ENCODE measurements at regions not wholly inside any gene's neighbourhood (a gene's known extent, or its start where the extent isn't known, plus 50 kb on each side); places are given as distances from the start of the nearest gene placed in this dataset.

DNA sequence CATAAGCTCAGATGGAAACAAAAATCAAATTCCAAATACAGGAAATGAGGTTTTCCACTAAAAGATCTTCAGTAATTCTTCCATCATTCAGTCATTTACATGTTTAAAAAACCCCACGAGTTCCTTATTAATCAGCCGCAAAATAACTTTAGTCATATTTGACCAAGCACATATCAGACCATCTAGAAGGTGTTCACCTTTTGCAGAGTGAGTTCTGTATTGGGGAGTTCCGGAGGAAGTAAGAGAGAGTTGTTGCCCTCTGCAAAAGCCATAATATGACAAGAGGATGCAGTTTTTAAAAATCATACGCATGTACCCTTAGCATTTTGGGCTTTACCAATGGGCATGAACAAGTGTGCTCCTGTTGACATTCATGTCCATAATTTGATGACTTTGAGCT lies 61.6 kb downstream of the CCR1 start:
- DNase-seq (ENCODE audit: low read depth): no peak

DNA sequence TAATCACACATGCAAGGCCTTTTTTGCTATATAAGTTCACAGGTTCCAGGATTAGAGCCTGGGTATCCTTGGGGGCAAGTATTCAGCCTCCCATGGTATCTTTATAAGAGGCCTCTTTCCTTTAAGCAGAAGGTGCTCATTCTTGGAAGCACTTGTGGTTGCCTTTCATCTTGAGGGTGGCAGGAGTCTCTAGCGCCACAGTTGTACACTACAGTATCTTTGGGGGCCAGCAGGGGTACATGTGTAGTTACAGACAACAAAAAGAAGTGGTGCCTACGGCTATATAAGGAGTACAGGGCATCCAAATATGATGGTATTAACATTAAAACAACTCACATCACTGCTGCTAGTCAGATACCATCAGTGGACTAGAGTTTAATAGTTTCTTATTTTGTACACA lies 62.1 kb downstream of the CCR1 start:
- no peak for DNase-seq (ENCODE audit: low read depth)

DNA sequence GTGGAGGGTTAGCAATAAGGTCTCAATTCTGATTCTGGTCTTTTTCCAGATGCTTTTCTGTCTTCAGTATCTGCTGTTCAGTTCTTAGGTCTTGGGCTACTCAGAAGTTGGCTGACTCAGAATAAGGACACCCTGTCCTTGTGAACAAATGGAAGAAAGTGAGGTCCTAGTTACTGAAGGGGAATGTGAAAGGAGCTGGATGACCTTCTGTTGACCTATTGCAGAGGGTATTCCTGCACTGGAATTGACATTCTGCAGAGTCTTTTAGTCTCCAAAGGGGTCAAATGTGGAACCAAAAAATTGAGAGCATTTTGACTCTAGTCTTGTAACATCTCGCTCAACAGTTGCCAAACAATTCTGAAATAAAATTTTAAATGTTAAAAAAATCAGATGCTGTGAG lies 63.0 kb downstream of the CCR1 start:
- no peak for DNase-seq (ENCODE audit: low read depth)

DNA sequence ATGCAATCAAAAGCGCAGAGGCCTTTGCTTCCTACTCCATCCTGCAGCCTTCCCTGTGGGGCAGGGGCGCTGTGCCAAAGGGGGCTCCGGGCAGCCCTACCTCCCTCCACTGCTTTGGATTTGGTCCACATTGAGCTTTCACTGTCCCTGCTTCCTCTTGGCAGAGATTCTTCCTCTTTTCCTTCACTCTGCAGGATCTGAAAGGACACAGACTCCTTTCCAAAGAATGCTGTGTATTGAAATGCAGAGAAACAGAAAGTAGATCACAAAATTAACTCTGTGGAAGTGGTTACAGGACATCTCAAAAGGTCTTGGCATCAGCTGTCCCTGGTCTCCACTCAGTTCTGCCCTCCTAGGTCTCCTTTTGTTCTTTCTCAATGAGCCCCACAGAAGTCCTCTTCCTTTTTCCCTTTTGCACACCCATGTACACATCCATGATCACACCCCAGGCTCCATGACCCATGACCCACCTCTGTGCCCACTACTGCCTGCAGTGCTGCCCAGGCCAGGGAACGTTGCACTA lies 64.1 kb downstream of the CCR1 start:
- no peak for DNase-seq (ENCODE audit: low read depth)

DNA sequence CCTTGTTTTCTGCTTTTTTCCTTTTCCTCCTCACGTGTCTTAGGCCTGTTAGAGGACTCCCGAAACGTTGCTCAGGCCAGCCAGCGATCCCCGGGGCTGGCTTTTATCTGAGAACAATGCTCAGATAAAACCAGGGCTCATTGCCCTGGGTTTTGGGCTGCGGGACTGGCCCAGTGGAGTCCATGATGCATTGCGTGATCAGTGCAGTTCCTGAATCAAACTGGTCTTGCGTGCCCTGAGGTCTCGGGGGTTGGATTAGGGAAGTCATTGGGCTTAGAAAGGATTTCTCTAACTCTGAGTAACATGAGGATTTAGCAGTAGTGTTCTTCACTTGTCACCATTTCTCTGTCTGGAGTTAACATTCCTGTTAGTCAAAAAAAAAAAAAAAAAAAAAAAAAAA lies 66.3 kb downstream of the CCR1 start:
- no peak for DNase-seq (ENCODE audit: low read depth)

DNA sequence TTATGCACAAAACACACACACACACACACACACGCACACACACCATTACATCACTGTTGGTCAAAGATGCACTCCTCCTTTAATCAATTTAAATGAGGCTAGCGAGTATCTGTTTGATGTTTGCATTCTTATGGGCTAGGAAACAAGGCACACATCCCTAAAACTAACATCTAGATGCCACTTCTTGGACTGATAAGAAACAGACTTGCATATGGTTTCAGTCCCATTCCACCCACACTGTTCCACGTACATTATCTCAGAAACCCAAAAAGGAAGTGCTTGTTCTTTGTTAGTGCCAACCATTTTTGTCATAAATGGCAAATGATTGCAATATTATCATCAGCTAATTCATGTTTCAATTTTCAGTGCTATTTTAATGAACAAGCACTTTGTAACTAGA lies 69.5 kb downstream of the CCR1 start:
- no peak for DNase-seq (ENCODE audit: low read depth)

DNA sequence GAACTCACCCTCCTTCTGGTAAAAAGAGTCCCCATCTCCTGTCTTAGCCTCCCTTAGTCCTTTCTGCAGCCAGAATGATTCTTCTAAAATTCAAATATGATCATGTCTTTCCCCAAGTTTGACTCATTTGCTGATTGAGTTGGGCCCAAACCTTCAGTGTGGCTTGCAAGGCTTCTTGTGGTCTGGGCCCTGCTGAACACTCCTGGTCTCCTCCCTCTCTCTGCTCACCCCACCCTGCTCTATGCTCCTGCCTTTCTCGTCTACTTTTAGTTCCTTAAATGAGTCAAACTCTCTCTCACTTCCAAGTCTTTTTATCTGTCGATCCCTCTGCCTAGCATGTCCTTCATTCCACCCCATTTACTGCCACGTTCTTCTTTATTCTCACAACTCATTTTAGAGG lies 72.6 kb downstream of the CCR1 start:
- no peak for DNase-seq (ENCODE audit: low read depth)

DNA sequence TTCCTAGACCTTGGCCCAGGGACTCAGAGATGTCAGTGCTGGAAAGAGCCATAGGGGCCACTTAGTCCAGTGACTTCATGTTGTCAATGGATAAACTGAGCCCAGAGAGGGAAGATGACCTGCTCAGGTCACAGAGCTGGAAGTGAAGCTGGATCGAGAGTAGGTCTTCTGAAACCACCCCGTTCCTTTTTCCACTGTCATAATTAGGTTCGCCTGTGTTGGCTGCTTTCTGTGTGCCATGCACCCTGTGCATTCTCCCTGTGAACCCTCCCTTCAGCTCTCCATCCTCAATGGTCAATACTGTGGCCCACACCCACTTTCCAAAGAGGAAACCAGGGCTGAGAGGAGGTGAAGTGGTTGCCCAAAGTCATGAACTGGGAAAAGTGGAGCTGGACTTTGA lies 74.8 kb downstream of the CCR1 start:
- DNase-seq (ENCODE audit: low read depth): no peak

DNA sequence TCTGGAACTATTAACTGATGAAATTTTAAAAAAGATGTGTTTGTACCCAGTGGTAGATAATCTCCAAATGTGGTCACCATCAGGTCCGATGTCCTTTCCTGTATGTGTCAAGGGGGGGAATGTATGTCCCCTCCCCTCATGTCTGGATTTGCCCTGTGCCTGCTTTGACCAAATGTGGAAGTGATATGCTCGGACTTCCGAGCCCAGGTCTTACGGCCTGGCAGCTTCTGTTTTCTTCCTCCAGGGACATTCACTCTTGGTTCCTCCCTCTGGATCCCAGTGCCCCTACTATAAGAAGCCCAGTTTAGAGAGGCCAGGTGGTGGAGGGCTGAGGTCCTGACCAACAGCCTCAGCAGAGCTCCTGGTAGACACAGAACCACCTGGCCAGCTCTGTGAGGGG lies 75.5 kb downstream of the CCR1 start:
- DNase-seq (ENCODE audit: low read depth): no peak

DNA sequence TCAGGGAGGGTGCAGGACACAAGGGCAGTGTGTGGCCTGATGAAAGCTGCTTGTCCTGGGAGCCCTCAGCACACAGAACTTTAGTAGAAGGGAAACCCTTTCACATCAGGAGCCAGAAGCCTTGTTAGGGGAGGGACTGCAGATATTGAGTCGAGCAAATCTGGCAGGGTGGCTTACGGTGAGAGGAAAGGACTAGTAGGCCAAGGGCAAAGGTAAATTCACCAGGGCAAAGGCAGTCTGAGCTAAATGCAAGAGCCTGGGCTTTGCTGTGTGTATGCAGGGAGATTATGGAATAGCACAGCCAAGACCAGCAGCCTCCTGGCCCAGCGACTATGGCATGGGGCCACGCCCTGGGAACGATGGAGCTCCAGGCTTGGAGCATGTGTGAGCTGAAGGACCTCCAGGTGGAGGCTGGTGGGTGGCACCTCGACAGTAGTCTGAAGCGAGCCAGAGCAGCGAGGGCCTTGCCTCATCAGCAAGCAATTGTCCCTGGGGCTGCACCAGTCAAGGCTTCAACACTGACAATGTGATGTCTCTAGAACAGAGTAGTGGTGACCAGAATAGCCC lies 76.1 kb downstream of the CCR1 start:
- DNase-seq (ENCODE audit: low read depth): no peak

DNA sequence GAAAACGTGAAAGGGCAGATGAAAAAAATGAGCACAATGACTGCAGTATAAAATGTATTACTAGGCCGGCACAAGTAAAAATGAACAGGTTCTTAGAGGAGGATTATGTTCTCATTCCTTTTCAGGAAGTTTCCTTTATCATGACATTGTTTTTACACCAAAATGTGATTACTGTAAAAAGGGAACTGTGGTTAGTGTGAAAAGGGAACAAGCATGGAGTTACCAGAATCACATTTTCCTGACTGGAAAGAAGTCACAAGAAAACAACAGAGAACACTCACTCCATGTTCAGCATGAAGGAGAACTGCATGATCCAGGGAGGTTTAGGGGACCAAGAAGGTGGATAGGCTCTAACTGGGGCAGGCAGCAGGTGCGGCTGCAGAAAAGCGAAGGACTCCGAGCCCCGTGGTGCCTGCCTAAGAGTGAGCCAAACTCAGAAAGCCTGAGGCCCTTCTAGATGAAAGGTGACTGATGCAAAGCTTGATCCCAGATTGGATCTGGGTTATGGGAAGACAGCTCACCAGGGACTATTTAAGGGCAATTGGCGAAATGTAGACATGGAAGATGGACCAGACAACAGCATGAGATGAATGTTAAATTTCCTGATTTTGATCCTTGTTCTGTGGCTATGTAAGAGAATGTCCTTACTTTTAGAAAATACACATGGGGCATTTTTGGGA lies 77.3 kb downstream of the CCR1 start:
- DNase-seq (ENCODE audit: low read depth): no peak

DNA sequence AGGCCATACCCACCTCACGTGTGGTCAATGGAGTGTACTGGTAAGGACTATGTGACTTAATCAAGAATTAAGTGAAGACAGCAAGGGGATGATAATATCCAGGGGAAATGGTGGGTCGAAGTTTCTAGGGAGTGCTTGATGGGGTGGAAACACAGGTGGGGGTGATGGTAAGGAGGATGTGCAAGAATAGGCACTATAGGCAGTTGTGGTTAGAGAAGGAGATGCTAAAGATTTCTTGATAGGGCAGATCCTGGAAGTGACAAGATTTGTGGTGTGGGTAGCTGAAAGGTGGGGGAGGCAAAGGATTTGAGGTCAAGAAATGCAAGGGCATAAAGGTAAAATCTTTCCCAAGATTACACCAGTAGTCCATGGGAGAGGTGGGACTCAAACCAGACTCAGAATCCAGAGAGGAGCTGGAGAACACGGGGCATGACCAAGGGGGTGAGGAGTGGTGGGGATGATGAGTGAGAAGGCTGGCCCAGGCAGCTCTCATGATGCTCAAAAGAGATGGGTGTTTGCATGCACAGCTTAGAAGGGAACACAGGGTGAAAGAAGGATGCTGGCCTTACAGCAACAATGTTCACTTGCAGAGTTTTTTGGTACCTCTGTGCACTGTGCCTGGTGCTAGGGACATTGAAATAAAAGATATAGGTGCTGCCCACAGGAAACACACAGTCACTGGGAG lies 78.4 kb downstream of the CCR1 start:
- DNase-seq (ENCODE audit: low read depth): no peak

DNA sequence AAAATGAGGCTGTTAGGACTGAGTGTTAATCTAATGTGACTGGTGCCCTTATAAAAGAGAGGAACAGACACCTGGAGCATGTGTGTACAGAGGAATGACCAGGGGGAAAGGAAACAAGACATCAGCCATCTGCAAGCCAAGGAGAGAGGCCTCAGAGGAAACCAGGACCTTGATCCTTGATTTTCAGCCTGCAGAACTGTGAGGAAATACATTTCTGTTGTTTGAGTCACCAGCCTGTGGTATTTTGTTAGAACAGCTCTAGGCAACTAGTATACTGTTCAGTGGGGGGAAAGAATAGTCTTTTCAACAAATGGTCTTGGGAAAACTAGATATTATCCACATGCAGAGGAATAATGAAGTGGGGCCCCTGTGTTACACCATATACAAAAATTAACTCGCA lies 80.6 kb downstream of the CCR1 start:
- no peak for DNase-seq (ENCODE audit: low read depth)

DNA sequence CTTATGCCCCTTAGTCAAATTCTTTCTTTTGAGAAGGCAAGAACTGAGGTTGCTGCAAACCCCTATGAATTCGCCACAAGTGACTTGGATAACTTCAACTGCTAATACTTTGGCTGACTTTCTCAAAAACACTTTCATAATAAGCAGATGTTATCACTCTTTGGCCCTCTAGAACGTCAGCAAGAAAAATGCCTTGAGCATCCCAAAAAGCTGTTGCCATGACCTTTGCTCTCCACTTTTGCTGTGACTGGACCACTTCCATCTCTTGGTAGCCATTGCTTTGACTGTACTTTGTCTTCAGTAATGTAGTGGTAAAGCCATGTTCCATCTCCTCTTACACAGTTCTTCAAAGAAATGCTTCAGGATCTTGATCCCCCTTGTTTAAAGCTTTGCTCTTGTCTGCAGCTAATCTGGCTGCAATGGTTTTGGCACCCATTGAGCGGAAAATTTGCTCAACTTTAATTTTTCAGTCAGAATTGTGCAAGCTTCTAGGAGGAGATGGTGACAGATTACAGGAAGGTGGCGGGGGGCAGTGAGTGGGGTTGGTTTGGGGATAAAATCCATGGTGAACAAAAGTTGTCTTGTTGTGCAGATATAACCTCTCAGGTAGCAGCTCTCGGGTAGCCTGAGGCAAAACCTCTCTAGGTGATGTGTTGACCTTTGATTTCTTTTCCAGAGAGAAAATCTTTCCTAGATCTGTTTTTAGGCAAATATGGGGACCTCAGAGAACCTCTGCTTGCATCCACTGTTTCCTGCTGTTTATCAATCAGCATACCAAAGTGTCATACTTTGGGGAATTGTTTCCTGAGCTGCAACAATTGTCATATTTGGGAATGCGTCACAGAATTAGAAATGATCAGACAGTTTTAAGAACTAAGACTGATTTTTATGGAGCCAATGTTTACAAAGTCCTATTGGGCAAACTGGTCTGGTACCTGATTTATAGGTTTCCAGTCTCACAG lies 83.6 kb downstream of the CCR1 start:
- DNase-seq (ENCODE audit: low read depth): no peak

DNA sequence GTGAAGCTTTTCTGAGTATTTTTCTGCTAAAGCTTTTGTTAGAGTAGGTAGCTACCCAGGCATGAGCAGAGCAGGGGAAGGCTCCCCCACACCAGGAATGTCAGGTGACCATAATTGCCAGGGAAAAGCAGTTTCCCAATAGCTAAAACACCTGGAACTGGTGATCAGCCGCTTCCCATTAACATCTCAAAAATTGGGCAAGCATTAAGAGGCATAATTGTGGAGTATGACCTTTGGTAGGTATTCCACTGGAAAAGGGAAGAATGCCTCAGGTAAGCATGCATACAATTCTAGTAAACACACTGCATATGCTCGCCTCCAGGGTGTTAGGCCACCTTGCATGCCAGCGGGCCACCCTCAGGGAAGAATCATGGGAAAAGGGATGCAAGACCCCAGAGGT lies 84.5 kb downstream of the CCR1 start:
- no peak for DNase-seq (ENCODE audit: low read depth)

DNA sequence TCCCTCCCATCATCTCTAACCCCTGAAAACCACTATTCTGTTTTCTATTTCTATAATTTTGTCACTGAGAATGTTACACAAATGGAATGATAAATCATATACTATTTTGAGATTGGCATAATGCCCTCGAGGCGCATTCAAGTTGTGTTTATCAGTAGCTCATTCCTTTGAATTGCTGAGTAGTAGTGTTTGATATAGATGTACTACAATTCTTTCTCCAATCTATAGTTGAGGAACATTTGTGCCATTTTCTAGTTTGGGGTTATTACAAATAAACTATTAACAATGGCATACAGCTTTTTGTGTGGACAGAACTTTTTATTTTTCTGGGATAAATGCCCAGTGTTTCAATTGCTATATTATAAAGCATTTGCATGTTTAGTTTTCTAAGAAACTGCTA lies 86.0 kb downstream of the CCR1 start:
- DNase-seq (ENCODE audit: low read depth): no peak

DNA sequence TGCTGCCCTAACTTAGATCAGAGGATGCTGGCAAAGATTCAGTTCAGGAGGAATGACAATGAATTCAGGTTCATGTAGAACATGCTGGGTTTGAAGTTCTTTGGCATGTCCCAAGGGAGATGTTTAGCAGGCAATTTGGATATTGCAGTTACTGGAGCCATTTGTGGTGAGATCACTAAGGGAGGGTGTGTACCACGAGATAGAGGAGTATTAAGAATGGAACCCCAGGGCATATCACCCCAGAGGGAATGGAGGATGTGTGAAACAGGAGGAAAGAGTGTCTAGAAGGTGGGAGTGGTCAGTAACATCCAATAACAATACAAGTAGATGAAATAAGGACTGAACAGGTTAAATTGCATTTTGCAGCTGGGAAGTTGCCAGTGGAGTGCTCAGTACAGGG lies 87.1 kb downstream of the CCR1 start:
- no peak for DNase-seq (ENCODE audit: low read depth)

DNA sequence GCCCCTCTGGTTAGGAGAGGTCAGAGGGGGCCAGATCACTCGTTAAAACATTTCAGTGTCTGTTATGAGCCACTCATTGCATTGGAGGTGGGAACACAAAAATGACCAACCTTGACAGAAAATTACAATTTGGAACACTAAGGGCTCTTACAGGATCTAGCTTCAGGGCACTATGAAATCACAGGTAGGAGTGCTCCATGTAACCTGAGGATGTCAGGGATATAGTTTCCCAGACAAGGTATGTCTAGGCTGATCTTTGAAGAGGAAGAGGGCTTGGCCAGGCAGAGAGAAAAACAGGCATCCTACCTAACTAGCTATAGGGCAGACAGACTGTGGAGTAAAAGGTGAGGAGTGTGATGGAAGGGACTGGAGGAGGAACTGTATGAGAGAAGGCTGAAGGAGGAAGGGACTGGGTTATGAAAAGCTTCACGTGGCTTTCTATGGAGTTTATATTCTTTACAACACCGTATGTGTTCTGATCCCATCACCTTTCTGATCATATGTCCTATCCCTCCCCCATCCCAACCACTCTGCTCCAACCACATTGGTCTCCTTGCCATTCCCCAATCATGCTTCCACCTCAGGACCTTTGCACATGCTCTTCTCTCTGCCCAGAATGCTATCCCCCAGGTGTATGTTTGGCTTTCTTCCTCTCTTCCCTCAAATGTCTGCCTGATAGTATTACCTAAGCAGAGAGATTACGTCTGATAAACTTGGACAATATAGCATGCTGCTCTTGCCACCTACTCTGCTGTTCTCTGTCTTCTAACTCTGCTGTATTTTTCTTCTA lies 88.2 kb downstream of the CCR1 start:
- DNase-seq (ENCODE audit: low read depth): no peak

DNA sequence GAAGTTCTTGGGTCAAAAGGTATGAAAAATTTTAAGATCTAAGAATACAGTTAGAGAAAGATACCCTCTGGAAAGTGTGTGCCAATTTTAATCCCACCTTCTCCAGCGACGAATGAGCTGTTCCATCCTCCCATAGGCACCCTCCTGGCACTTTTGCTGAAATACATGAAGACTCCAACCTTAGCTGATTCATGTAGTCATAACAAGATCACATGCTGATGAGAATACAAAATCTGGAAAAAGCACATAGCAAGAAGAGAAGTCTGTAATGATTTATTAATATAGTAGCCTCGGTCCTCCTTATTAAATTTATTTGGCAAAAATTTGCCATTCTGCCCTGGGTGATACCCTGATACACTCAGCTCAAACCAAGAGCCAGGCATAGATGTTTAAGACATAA lies 88.9 kb downstream of the CCR1 start:
- DNase-seq (ENCODE audit: low read depth): no peak

DNA sequence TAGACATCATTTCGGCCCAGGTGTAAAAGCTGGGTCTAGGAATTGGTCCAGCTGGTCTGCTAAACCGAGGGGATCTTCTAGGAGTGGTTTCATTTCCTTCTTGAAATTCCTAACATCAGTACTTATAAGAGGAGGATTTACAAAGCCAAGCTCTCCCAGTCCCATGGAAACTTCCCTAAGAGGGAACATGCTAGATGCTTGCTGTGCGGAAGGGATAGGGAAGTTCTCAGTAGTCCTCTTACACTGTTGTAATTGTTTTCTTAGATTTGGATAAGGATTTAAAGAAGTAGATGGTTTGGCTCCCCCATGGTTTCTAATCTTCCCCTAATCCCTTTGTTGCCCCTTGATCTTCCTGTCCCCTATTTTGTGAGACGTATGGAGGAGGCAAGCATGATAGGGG lies 89.7 kb upstream of the XCR1 start:
- no peak for DNase-seq (ENCODE audit: low read depth)

DNA sequence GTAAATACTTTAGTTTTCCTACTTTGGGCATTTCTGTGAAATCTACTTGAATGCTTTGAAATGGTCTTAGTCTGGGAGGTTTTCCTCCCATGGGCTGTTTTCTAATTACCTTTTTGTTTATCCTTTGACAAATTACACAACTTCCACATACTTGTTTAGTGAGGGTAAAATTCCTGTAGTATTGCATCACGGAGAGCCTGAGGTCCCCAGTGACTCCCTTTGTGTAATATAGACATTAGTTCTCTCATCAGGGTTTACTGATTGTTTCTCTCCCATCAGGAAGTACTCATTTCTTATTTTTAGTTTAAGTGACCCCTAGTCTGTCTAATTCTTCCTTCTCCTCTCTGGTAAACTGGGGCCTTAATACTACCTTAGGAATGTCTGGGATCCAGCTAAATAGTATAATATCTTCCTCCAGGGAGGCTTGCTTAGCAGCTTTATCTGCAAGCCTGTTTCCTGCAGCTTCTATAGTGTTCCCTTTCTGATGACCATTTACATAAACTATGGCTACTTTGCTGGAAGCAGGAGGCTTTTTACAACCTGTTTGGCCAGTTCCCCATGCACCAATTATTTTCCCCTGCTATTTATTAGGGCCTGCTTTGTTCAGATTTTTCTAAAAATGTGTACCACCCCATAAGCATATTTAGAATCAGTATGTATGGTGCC lies 87.2 kb upstream of the XCR1 start:
- DNase-seq (ENCODE audit: low read depth): no peak
